HEK293T (cell line): ENCODE measurements at regions not wholly inside any gene's neighbourhood (a gene's known extent, or its start where the extent isn't known, plus 50 kb on each side); places are given as distances from the start of the nearest gene placed in this dataset.

Source experiments
- ARNT ChIP-seq: fragments of 450-650 bp; IDR thresholded peaks from 2 replicates; pipeline ENCODE4 v1.6.1; 2017; ENCODE audit warnings: mild to moderate bottlenecking
- BHLHE40 ChIP-seq: fragments of 450-650 bp; IDR thresholded peaks from 2 replicates; pipeline ENCODE4 v1.6.1; 2016; ENCODE audit warnings: mild to moderate bottlenecking, moderate library complexity, borderline replicate concordance
- CTBP1 ChIP-seq: fragments of 450-650 bp; IDR thresholded peaks from 2 replicates; pipeline ENCODE4 v1.6.1; 2016; ENCODE audit warnings: borderline replicate concordance
- ELF4 ChIP-seq: fragments of 450-650 bp; IDR thresholded peaks from 2 replicates; pipeline ENCODE4 v1.6.1; 2017; ENCODE audit warnings: antibody characterized with exemption
- FOXK2 ChIP-seq: fragments of 450-650 bp; IDR thresholded peaks from 2 replicates; pipeline ENCODE4 v1.6.1; 2016; ENCODE audit warnings: mild to moderate bottlenecking
- HDGF ChIP-seq: fragments of 450-650 bp; IDR thresholded peaks from 2 replicates; pipeline ENCODE4 v1.6.1; 2017; ENCODE audit warnings: antibody characterized with exemption, borderline replicate concordance
- L3MBTL2 ChIP-seq: fragments of 450-650 bp; conservative IDR thresholded peaks from 2 replicates; pipeline ENCODE4 v1.6.1; 2016; ENCODE audit warnings: mild to moderate bottlenecking
- LEF1 ChIP-seq: fragments of 450-650 bp; IDR thresholded peaks from 2 replicates; pipeline ENCODE4 v1.6.1; 2017; ENCODE audit warnings: mild to moderate bottlenecking, borderline replicate concordance
- SP1 ChIP-seq: fragments of 450-650 bp; IDR thresholded peaks from 2 replicates; pipeline ENCODE4 v1.6.1; 2017
- SUZ12 ChIP-seq: fragments of 450-650 bp; IDR thresholded peaks from 2 replicates; pipeline ENCODE4 v1.6.1; 2016; ENCODE audit warnings: mild to moderate bottlenecking
- TARDBP ChIP-seq: fragments of 450-650 bp; IDR thresholded peaks from 2 replicates; pipeline ENCODE4 v1.6.1; 2016
- TF ChIP-seq, protein P1 (sequence below): fragments of 450-650 bp; IDR thresholded peaks from 2 replicates; pipeline ENCODE4 v1.6.1; 2016

DNA sequence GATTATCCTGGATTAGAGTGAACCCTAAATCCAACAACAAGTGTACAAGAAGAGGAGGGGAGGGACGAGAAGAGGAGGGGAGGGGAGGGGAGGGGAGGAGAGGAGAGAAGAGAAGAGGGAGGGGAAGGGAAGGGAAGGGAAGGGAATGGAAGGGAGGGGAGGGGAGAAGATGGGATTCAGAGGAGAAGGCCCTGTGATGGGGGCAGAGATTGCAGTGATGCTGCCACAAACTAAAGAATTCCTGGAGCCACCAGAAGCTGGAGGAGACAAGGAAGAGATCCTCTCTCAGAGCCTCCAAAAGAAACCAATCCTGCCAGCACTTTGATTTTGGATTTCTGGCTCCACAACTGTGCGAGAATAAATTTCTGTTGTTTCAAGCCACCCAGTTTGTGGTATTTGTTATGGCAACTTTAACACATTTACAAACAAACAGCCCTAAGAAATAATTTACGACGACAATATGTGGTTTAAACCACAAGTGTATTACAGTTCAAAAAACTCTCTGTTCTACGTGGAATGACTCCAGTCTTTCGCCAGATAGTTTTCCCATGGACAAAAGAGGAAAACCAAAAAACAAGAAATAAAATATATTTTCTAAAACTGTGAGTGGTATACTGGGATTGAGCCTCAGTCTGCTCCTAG lies 235.4 kb downstream of the HDGFL1 start:
- no peak for TF ChIP-seq HDGF
- TF ChIP-seq SP1: no peak
- TF ChIP-seq ARNT: no peak
- TF ChIP-seq SUZ12: no peak
- TF ChIP-seq BHLHE40: no peak
- TF ChIP-seq, protein P1, sequence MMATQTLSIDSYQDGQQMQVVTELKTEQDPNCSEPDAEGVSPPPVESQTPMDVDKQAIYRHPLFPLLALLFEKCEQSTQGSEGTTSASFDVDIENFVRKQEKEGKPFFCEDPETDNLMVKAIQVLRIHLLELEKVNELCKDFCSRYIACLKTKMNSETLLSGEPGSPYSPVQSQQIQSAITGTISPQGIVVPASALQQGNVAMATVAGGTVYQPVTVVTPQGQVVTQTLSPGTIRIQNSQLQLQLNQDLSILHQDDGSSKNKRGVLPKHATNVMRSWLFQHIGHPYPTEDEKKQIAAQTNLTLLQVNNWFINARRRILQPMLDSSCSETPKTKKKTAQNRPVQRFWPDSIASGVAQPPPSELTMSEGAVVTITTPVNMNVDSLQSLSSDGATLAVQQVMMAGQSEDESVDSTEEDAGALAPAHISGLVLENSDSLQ: no peak
- no peak for TF ChIP-seq L3MBTL2
- no peak for TF ChIP-seq ELF4
- no peak for TF ChIP-seq TARDBP
- TF ChIP-seq FOXK2: no peak
- no peak for TF ChIP-seq LEF1
- no peak for TF ChIP-seq CTBP1
